ENCODE measurements at regions not wholly inside any gene's neighbourhood (a gene's known extent, or its start where the extent isn't known, plus 50 kb on each side); places are given as distances from the start of the nearest gene placed in this dataset.

DNA sequence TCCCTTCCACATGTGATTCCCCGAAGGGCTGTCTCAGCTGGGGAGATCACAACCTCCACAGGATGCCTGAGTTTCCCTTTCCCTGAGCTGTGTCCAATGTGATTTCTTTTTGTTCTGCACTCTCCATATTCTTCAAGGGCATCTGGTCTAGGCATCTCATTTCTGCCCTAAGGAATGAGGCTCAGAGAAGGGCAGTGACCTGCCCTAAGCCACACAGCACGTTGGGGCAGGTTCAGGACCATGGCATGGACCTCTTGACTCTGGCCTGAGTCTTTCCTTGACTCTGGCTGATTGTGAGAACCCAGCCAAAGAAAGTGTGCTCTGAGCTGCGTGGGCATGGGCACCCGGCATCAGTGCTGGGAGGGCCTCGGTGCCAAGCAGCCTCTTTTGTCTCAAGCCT lies 590.3 kb downstream of the PTPRU start:
- Histone ChIP-seq H3K27ac (no peak overlapping the region), H3K36me3 (no peaks in the 10 kb centered on the region), H3K4me1 (ENCODE audit: control insufficient read depth in 1 of 2, insufficient read depth in 1 of 2, low read depth in 1 of 2, low read length in 1 of 2) (no peaks in the 10 kb centered on the region), H3K27me3 (peaks cover 17% of the 10 kb centered on the region), H3K4me3 (ENCODE audit: low read depth in 1 of 2, low read length in 1 of 2) (no peak overlapping the region), H3K9me3 (no peaks in the 10 kb centered on the region)
- TF ChIP-seq, protein P1, sequence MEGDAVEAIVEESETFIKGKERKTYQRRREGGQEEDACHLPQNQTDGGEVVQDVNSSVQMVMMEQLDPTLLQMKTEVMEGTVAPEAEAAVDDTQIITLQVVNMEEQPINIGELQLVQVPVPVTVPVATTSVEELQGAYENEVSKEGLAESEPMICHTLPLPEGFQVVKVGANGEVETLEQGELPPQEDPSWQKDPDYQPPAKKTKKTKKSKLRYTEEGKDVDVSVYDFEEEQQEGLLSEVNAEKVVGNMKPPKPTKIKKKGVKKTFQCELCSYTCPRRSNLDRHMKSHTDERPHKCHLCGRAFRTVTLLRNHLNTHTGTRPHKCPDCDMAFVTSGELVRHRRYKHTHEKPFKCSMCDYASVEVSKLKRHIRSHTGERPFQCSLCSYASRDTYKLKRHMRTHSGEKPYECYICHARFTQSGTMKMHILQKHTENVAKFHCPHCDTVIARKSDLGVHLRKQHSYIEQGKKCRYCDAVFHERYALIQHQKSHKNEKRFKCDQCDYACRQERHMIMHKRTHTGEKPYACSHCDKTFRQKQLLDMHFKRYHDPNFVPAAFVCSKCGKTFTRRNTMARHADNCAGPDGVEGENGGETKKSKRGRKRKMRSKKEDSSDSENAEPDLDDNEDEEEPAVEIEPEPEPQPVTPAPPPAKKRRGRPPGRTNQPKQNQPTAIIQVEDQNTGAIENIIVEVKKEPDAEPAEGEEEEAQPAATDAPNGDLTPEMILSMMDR (IDR thresholded peaks at IDR 0.05), result no peak

DNA sequence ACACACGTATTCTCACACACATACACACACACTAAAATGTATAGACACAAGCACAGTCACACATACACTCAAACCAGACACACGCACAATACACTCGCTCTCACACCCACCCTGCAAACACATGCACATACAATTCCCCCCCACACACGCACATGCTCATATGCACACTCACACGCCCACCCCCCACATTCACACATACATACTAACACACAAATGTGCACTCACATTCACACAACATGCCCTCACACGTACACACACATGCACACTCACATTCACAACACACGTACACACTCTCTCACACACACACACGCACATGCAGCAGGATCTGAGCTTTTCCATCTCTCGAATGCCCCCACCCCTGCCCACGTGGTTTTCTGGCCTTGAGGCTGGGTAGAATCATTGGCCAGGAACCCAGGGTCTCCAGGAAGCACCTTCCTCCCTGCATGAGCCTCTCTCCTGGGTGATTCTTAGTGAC lies 589.7 kb downstream of the PTPRU start:
- Histone ChIP-seq H3K9me3 (no peaks in the 10 kb centered on the region), H3K27ac (no peak overlapping the region), H3K4me1 (ENCODE audit: control insufficient read depth in 1 of 2, insufficient read depth in 1 of 2, low read depth in 1 of 2, low read length in 1 of 2) (no peaks in the 10 kb centered on the region), H3K27me3 (peaks cover 23% of the 10 kb centered on the region), H3K4me3 (ENCODE audit: low read depth in 1 of 2, low read length in 1 of 2) (no peak overlapping the region), H3K36me3 (no peaks in the 10 kb centered on the region)
- TF ChIP-seq, protein P1 (IDR thresholded peaks at IDR 0.05), result no peak

GRCh38 chr1:29825274-29825940 lies 589.1 kb downstream of the PTPRU start:
- TF ChIP-seq, protein P1 (IDR thresholded peaks at IDR 0.05), result no peak
- H3K4me3 ChIP-seq (ENCODE audit: low read depth in 1 of 2, low read length in 1 of 2), result no peak overlapping the region
- H3K27ac ChIP-seq, result no peak overlapping the region
- H3K4me1 ChIP-seq (ENCODE audit: control insufficient read depth in 1 of 2, insufficient read depth in 1 of 2, low read depth in 1 of 2, low read length in 1 of 2), result no peaks in the 10 kb centered on the region
- H3K36me3 ChIP-seq, result no peaks in the 10 kb centered on the region
- H3K9me3 ChIP-seq, result no peaks in the 10 kb centered on the region
- peaks cover 28% of the 10 kb centered on the region for H3K27me3 ChIP-seq

GRCh38 chr1:29824511-29825273 lies 588.4 kb downstream of the PTPRU start:
- peaks cover 35% of the 10 kb centered on the region for H3K27me3 ChIP-seq
- no peak overlapping the region for H3K27ac ChIP-seq
- H3K4me1 ChIP-seq (ENCODE audit: control insufficient read depth in 1 of 2, insufficient read depth in 1 of 2, low read depth in 1 of 2, low read length in 1 of 2), result no peaks in the 10 kb centered on the region
- H3K4me3 ChIP-seq (ENCODE audit: low read depth in 1 of 2, low read length in 1 of 2), result no peak overlapping the region
- no peaks in the 10 kb centered on the region for H3K36me3 ChIP-seq
- no peaks in the 10 kb centered on the region for H3K9me3 ChIP-seq
- TF ChIP-seq, protein P1 (IDR thresholded peaks at IDR 0.05), result no peak

DNA sequence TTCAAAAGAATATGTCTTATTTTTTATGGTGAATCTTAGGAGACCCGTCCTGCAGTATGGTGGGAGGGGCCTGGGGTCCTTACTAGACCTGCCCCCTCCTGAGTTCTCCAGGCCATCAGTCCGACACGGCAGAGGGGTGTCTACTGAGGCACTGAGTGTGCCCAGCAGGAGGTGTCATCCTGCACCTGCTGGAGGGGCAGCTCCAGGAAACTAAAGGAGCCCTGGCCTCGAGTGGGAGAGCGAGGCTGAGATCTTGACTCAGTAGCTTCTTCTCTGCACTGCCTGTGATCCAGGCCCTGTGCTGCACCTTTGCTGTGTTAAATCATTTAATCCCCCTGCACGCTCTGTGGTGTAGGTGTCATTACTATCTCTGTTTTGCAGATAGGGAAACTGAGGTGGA lies 587.7 kb downstream of the PTPRU start:
- Histone ChIP-seq H3K4me1 (ENCODE audit: control insufficient read depth in 1 of 2, insufficient read depth in 1 of 2, low read depth in 1 of 2, low read length in 1 of 2) (no peaks in the 10 kb centered on the region), H3K4me3 (ENCODE audit: low read depth in 1 of 2, low read length in 1 of 2) (no peak overlapping the region)
- TF ChIP-seq, protein P1 (IDR thresholded peaks at IDR 0.05), result no peak

More for the DNA sequence above, 587.7 kb downstream of the PTPRU start:
- H3K27me3 ChIP-seq, result peaks cover 42% of the 10 kb centered on the region
- H3K9me3 ChIP-seq, result no peaks in the 10 kb centered on the region
- H3K27ac ChIP-seq, result no peak overlapping the region
- no peaks in the 10 kb centered on the region for H3K36me3 ChIP-seq
